Ovary (tissue), 3 donors: ENCODE measurements at regions not wholly inside any gene's neighbourhood (a gene's known extent, or its start where the extent isn't known, plus 50 kb on each side); places are given as distances from the start of the nearest gene placed in this dataset.

Experiments
- CTCF ChIP-seq, 3 donors: fragments of 450-650 bp in 2 of 3; fragments of 200-600 bp in 1 of 3; IDR thresholded peaks; one replicate each; pipeline versions ENCODE4 v1.5.1 to v1.8.0; 2016 to 2022; ENCODE audit warnings: antibody characterized with exemption in 3 of 3, mild to moderate bottlenecking in 1 of 3
- EP300 ChIP-seq: sonication (generic); formaldehyde crosslinking; IDR thresholded peaks from one replicate; pipeline ENCODE4 v1.6.1; 2017; ENCODE audit warnings: antibody characterized with exemption
- POLR2A ChIP-seq: fragments of 450-650 bp; IDR thresholded peaks from one replicate; pipeline ENCODE4 v1.6.1; 2017; ENCODE audit warnings: antibody characterized with exemption, mild to moderate bottlenecking, moderate library complexity
- donor health status: DM: no; HTN: no; CAD: no.

GRCh38 chr14:41299924-41300323 is 306.8 kb upstream of the LRFN5 start:
- TF ChIP-seq POLR2A (no peak), EP300 (no peak), CTCF (IDR thresholded peaks at IDR 0.05) (no peak)
